Breast epithelium (tissue), 4 donors: ENCODE measurements at regions not wholly inside any gene's neighbourhood (a gene's known extent, or its start where the extent isn't known, plus 50 kb on each side); places are given as distances from the start of the nearest gene placed in this dataset.
"Not testable (repeated sequence)": the region's sequence is repeated elsewhere in the genome, so short reads cannot be mapped to it uniquely, and the experiment has no call there.

ENCODE experiments used
- DNase-seq, 2 donors: peaks; one replicate each; pipeline ENCODE4 v3.0.0-alpha.2; 2019; ENCODE audit warnings: low spot score in 2 of 2
- H3K27ac ChIP-seq, 2 donors: fragments of 200-600 bp; sonication (generic) in 1 of 2; one replicate each; pipeline ENCODE4 v1.5.1; 2016 to 2019; ENCODE audit warnings: mild to moderate bottlenecking in 1 of 2
- H3K27me3 ChIP-seq, 2 donors: fragments of 200-600 bp; sonication (generic) in 1 of 2; one replicate each; pipeline versions ENCODE4 v1.5.1 to v1.6.0; 2017 to 2019; ENCODE audit warnings: control low read depth in 1 of 2, mild to moderate bottlenecking in 1 of 2
- H3K36me3 ChIP-seq: fragments of 200-600 bp; one replicate; pipeline ENCODE4 v1.5.1; 2019
- H3K4me1 ChIP-seq, 2 donors: fragments of 200-600 bp; sonication (generic); one replicate each; pipeline ENCODE4 v1.5.1; 2016 to 2019; ENCODE audit warnings: control low read depth in 1 of 2
- H3K4me3 ChIP-seq, 3 donors: fragments of 200-600 bp; sonication (generic); 1 replicate in 2 of 3; 2 replicates in 1 of 3; pipeline ENCODE4 v1.5.1; 2016 to 2019; ENCODE audit warnings: mild to moderate bottlenecking in 3 of 3, moderate library complexity in 2 of 3
- H3K9me3 ChIP-seq, 2 donors: fragments of 200-600 bp; sonication (generic) in 1 of 2; one replicate each; pipeline ENCODE4 v1.5.1; 2016 to 2019; ENCODE audit warnings: control low read depth in 1 of 2
- POLR2A ChIP-seq: fragments of 450-650 bp; IDR thresholded peaks from one replicate; pipeline ENCODE4 v1.6.1; 2016; ENCODE audit warnings: antibody characterized with exemption, mild to moderate bottlenecking, moderate library complexity
- POLR2AphosphoS5 ChIP-seq, 3 donors: sonication (generic); formaldehyde crosslinking; IDR thresholded peaks; one replicate each; pipeline ENCODE4 v1.6.1; 2017; ENCODE audit warnings: antibody characterized with exemption in 3 of 3
- intact Hi-C: fragments of 100-400 bp; cut with DNase I; formaldehyde crosslinking; loops from one replicate; pipeline ENCODE4 v1.15.1; 2023; ENCODE audit warnings: low total_unique reads
- TF ChIP-seq, protein P1 (sequence below), 3 donors: fragments of 450-650 bp; IDR thresholded peaks; one replicate each; pipeline ENCODE4 v1.5.1; 2016 to 2017; ENCODE audit warnings: antibody characterized with exemption in 3 of 3, mild to moderate bottlenecking in 3 of 3, moderate library complexity in 3 of 3

DNA sequence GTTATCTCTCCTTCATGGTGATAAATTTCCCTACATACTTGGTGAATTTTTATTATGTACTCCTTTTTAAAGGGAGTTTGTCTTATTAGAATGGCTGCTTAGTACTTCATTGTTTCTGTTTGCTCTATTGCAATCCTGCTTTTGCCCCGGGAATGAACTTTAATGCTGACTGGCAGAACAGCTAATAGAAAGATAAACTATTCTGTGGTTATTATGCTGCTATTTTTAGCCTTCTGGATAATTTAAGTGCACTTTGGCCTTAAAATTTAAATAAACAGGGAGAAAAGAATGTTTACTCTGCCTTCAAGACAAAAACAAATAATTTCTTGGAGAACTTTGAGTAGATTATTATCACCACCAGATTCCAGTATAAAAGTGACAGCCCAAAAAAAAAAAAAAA lies 413.8 kb upstream of the CCDC54 start:
- H3K4me3 ChIP-seq, result no peak overlapping the region
- intact Hi-C loops, result no loop called here
- no peaks in the 10 kb centered on the region for H3K27me3 ChIP-seq
- H3K4me1 ChIP-seq, result no peaks in the 10 kb centered on the region
- DNase-seq, result no peak
- TF ChIP-seq POLR2A, result no peak
- TF ChIP-seq, protein P1, sequence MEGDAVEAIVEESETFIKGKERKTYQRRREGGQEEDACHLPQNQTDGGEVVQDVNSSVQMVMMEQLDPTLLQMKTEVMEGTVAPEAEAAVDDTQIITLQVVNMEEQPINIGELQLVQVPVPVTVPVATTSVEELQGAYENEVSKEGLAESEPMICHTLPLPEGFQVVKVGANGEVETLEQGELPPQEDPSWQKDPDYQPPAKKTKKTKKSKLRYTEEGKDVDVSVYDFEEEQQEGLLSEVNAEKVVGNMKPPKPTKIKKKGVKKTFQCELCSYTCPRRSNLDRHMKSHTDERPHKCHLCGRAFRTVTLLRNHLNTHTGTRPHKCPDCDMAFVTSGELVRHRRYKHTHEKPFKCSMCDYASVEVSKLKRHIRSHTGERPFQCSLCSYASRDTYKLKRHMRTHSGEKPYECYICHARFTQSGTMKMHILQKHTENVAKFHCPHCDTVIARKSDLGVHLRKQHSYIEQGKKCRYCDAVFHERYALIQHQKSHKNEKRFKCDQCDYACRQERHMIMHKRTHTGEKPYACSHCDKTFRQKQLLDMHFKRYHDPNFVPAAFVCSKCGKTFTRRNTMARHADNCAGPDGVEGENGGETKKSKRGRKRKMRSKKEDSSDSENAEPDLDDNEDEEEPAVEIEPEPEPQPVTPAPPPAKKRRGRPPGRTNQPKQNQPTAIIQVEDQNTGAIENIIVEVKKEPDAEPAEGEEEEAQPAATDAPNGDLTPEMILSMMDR (IDR thresholded peaks at IDR 0.05), result no peak
- no peak for TF ChIP-seq POLR2AphosphoS5 (IDR thresholded peaks at IDR 0.05)
- no peaks in the 10 kb centered on the region for H3K9me3 ChIP-seq
- H3K27ac ChIP-seq, result no peak overlapping the region
- no peaks in the 10 kb centered on the region for H3K36me3 ChIP-seq

DNA sequence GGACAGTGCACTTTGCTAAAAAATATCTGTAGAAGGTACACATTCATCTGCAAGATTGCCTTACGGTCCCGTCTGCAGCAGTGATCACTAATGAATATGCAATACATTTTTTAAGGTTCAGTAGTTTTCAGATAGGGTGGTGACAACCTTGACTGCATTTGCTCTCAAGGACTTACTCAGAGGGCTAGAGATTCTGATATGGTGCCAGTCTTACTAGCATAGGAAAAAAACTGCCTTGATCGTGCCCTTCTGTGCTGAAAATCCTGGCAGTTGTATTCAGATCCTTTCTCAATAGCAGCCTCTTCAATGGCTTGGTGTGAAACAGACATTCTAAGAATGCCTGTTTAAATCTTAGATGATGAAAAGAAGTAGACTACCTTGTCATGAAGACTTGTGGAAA lies 411.9 kb upstream of the CCDC54 start:
- H3K27ac ChIP-seq, result no peak overlapping the region
- H3K27me3 ChIP-seq, result no peaks in the 10 kb centered on the region
- TF ChIP-seq POLR2AphosphoS5 (IDR thresholded peaks at IDR 0.05) (no peak), POLR2A (no peak)
- TF ChIP-seq, protein P1 (IDR thresholded peaks at IDR 0.05), result no peak
- intact Hi-C loops, result no loop called here
- H3K4me3 ChIP-seq, result no peak overlapping the region
- no peak for DNase-seq
- no peaks in the 10 kb centered on the region for H3K4me1 ChIP-seq
- H3K9me3 ChIP-seq, result no peaks in the 10 kb centered on the region
- H3K36me3 ChIP-seq, result no peaks in the 10 kb centered on the region

DNA sequence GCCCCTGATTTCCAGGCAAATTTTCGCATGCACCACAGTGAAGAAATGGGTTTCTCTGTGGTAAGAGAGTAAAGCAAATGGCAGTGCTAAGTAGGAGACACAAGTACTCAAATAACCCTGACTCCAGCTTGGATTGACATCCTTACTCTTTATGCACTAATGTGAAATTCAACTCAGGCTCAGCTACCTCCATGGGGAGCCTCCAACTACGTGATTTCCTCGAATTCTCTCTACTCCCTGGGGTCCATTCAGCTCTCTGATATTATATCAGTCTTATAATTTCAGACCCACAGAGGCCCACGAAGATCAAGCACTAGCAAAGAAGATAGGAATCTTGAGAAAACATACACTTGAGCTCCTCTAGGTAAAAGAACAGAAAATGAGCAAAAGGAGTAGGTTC lies 407.6 kb upstream of the CCDC54 start:
- intact Hi-C loops, result no loop called here
- no peaks in the 10 kb centered on the region for H3K4me1 ChIP-seq
- no peaks in the 10 kb centered on the region for H3K27me3 ChIP-seq
- DNase-seq, result no peak
- H3K27ac ChIP-seq, result no peak overlapping the region
- no peaks in the 10 kb centered on the region for H3K9me3 ChIP-seq
- no peaks in the 10 kb centered on the region for H3K36me3 ChIP-seq
- H3K4me3 ChIP-seq, result no peak overlapping the region
- TF ChIP-seq, protein P1 (IDR thresholded peaks at IDR 0.05), result no peak
- TF ChIP-seq POLR2A, result no peak
- TF ChIP-seq POLR2AphosphoS5 (IDR thresholded peaks at IDR 0.05), result no peak

DNA sequence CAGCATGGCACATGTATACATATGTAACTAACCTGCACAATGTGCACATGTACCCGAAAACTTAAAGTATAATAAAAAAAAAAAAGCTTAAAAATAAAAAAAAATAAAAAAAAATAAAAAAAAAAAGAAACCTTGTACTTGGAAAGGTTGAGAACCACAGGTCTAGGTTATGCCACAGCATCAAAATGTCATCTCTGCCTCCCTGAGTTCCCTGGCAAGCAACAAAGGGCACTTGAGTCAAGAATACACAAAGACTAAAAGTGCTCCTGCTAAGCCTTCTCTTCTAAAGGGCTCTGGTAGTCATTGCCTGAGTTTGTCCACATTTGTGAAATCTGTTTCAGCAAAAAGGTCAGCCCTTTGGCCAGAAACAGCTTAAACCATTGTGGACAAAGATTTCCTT lies 395.8 kb upstream of the CCDC54 start:
- DNase-seq, result no peak
- Histone ChIP-seq H3K36me3 (no peaks in the 10 kb centered on the region), H3K27ac (no peak overlapping the region), H3K27me3 (no peaks in the 10 kb centered on the region), H3K4me1 (no peaks in the 10 kb centered on the region), H3K4me3 (no peak overlapping the region), H3K9me3 (no peaks in the 10 kb centered on the region)
- intact Hi-C loops, result no loop called here
- TF ChIP-seq POLR2A (no peak), POLR2AphosphoS5 (IDR thresholded peaks at IDR 0.05) (no peak)
- TF ChIP-seq, protein P1 (IDR thresholded peaks at IDR 0.05), result no peak

DNA sequence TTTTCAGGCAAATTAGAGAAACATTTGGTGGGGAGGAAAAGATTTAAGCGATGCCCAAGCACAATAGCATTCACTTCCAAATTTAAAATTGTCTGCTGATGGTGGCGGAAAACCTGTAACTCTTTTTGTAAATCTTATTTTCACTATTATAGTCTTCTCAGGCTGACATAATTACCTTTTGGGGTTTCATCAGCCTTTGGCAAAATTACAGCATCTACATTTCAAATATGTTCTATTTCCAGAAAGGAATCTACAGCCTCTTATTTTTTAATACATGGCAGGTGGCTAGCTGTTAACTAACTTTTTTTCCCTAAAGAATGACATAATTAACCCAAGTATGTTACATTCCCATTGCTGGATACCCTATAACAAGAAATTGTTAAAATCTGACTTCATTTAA lies 391.5 kb upstream of the CCDC54 start:
- Histone ChIP-seq H3K4me1 (no peaks in the 10 kb centered on the region), H3K4me3 (no peak overlapping the region), H3K36me3 (no peaks in the 10 kb centered on the region), H3K9me3 (peaks cover 0 to 4% of the 10 kb centered on the region in 2 donors), H3K27ac (no peak overlapping the region), H3K27me3 (no peaks in the 10 kb centered on the region)
- DNase-seq, result no peak
- intact Hi-C loops, result loop anchor here (5.0 kb wide), 1 partner anchor 1207 kb away; no protein-coding TSS in a partner anchor
- TF ChIP-seq POLR2A, result no peak
- no peak for TF ChIP-seq POLR2AphosphoS5 (IDR thresholded peaks at IDR 0.05)
- TF ChIP-seq, protein P1 (IDR thresholded peaks at IDR 0.05), result no peak

DNA sequence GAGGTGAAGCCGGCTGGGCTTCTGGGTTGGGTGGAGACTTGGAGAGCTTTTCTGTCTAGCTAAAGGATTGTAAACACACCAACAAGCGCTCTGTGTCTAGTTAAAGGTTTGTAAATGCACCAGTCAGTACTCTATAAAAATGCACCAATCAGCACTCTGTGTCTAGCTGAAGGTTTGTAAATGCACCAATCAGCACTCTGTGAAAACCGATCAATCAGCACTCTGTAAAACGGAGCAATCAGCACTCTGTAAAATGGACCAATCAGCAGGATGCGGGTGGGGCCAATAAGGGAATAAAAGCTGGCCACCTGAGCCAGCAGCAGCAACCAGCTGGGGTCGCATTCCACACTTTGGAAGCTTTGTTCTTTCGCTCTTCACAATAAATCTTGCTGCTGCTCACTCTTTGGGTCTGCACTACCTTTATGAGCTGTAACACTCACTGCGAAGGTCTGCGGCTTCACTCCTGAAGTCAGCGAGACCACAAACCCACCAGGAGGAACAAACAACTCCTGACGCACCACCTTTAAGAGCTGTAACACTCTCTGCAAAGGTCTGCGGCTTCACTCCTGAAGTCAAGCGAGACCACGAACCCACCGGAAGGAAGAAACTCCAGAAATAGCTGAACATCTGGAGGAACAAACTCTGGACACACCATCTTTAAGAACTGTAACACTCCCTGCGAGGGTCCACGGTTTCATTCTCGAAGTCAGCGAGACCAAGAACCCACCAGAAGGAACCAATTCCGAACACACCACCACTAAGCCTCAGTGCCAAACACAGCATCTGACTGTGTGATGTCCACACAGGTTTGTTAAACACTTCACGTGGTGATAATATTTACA lies 378.2 kb upstream of the CCDC54 start:
- H3K9me3 ChIP-seq, H3K27ac ChIP-seq, intact Hi-C loops, H3K4me1 ChIP-seq, DNase-seq, H3K36me3 ChIP-seq, H3K27me3 ChIP-seq, H3K4me3 ChIP-seq: not testable (repeated sequence)
